CD4-positive, CD25-positive, alpha-beta regulatory T cell (primary cell): ENCODE measurements at regions not wholly inside any gene's neighbourhood (a gene's known extent, or its start where the extent isn't known, plus 50 kb on each side); places are given as distances from the start of the nearest gene placed in this dataset.
"Not testable (repeated sequence)": the region's sequence is repeated elsewhere in the genome, so short reads cannot be mapped to it uniquely, and the experiment has no call there.

Experiments
- ATAC-seq, 2 donors: fragments of 150-1000 bp; cut with Tn5 transposase; one replicate each; pipeline ENCODE4 v1.10.0; 2021; ENCODE audit warnings: low read depth in 2 of 2, moderate number of reproducible peaks in 2 of 2, moderate library complexity in 1 of 2
- DNase-seq, 3 donors: peaks; one replicate each; pipeline versions ENCODE4 v3.0.0 to v3.0.0-alpha.2; 2012 to 2022; ENCODE audit warnings: mixed read lengths in 1 of 3
- H3K27ac ChIP-seq: one replicate; pipeline ENCODE4 v1.7.0; 2013; ENCODE audit warnings: mild to moderate bottlenecking, low read length; ENCODE audit not compliant: insufficient read depth, poor library complexity, severe bottlenecking
- H3K27me3 ChIP-seq: one replicate; pipeline ENCODE4 v1.7.0; 2013; ENCODE audit warnings: low read length; ENCODE audit not compliant: control insufficient read depth, insufficient read depth
- H3K36me3 ChIP-seq: one replicate; pipeline ENCODE4 v1.7.0; 2013; ENCODE audit warnings: mild to moderate bottlenecking, low read length, moderate library complexity; ENCODE audit not compliant: control insufficient read depth, insufficient read depth
- H3K4me1 ChIP-seq: 2 replicates; pipeline ENCODE4 v1.7.0; 2013; ENCODE audit warnings: mild to moderate bottlenecking, low read length; ENCODE audit not compliant: insufficient read depth, control insufficient read depth, poor library complexity, severe bottlenecking
- H3K4me3 ChIP-seq: one replicate; pipeline ENCODE4 v1.7.0; 2013; ENCODE audit warnings: low read depth, mild to moderate bottlenecking, low read length, moderate library complexity
- H3K9me3 ChIP-seq, 2 experiments: 1 replicate in 1 of 2; 2 replicates in 1 of 2; pipeline ENCODE4 v1.7.0; 2013; ENCODE audit warnings: low read length in 2 of 2, mild to moderate bottlenecking in 1 of 2, moderate library complexity in 1 of 2; ENCODE audit not compliant: control insufficient read depth in 2 of 2
- H3K27ac Mint-ChIP-seq, 3 donors: one replicate each; pipeline ENCODE4 v1.8.0; 2020 to 2022; ENCODE audit warnings: mild to moderate bottlenecking in 3 of 3, mixed read lengths in 3 of 3, moderate library complexity in 2 of 3
- H3K27me3 Mint-ChIP-seq: one replicate; pipeline ENCODE4 v1.8.0; 2022; ENCODE audit warnings: mild to moderate bottlenecking, mixed read lengths
- H3K36me3 Mint-ChIP-seq: one replicate; pipeline ENCODE4 v1.8.0; 2020; ENCODE audit warnings: mixed read lengths
- H3K4me1 Mint-ChIP-seq, 4 donors: one replicate each; pipeline ENCODE4 v1.8.0; 2020 to 2022; ENCODE audit warnings: mixed read lengths in 4 of 4, mild to moderate bottlenecking in 1 of 4
- H3K4me3 Mint-ChIP-seq, 4 donors: one replicate each; pipeline ENCODE4 v1.8.0; 2020 to 2022; ENCODE audit warnings: mild to moderate bottlenecking in 4 of 4, mixed read lengths in 4 of 4, moderate library complexity in 3 of 4
- H3K9me3 Mint-ChIP-seq, 7 donors: one replicate each; pipeline ENCODE4 v1.8.0; 2020 to 2022; ENCODE audit warnings: mixed read lengths in 7 of 7, mild to moderate bottlenecking in 3 of 7, moderate library complexity in 2 of 7

DNA sequence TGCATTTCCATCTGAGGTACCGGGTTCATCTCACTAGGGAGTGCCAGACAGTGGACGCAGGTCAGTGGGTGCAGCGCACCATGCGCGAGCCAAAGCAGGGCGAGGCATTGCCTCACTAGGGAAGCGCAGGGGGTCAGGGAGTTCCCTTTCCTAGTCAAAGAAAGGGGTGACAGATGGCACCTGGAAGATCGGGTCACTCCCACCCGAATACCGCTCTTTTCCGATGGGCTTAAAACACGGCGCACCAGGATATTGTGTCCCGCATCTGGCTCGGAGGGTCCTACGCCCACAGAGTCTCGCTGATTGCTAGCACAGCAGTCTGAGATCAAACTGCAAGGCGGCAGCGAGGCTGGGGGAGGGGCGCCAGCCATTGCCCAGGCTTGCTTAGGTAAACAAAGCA is 1157.1 kb downstream of the NAALADL2 start:
- H3K4me1 ChIP-seq, H3K9me3 Mint-ChIP-seq, H3K27me3 ChIP-seq, DNase-seq, H3K36me3 Mint-ChIP-seq, H3K27ac Mint-ChIP-seq, H3K9me3 ChIP-seq, H3K4me1 Mint-ChIP-seq, H3K36me3 ChIP-seq, H3K4me3 Mint-ChIP-seq, H3K4me3 ChIP-seq, H3K27me3 Mint-ChIP-seq, ATAC-seq, H3K27ac ChIP-seq: not testable (repeated sequence)

DNA sequence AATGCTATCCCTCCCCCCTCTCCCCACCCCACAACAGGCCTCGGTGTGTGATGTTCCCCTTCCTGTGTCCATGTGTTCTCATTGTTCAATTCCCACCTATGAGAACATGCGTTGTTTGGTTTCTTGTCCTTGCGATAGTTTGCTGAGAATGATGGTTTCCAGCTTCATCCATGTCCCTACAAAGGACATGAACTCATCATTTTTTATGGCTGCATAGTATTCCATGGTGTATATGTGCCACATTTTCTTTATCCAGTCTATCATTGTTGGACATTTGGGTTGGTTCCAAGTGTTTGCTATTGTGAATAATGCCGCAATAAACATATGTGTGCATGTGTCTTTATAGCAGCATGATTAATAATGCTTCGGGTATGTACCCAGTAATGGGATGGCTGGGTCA is 1156.1 kb downstream of the NAALADL2 start:
- H3K27me3 ChIP-seq, H3K4me3 Mint-ChIP-seq, H3K27ac ChIP-seq, H3K36me3 Mint-ChIP-seq, H3K36me3 ChIP-seq, H3K27me3 Mint-ChIP-seq, ATAC-seq, H3K9me3 Mint-ChIP-seq, H3K4me1 ChIP-seq, H3K4me3 ChIP-seq, H3K9me3 ChIP-seq, H3K4me1 Mint-ChIP-seq, H3K27ac Mint-ChIP-seq, DNase-seq: not testable (repeated sequence)

GRCh38 chr3:176009256-176009655 is 1150.1 kb downstream of the NAALADL2 start:
- Histone ChIP-seq H3K9me3 (peaks cover 0 to 2% of the 10 kb centered on the region in 2 experiments), H3K36me3 (no peaks in the 10 kb centered on the region), H3K27me3 (no peaks in the 10 kb centered on the region), H3K27ac (no peak overlapping the region), H3K4me1 (no peaks in the 10 kb centered on the region), H3K4me3 (no peak overlapping the region)
- Mint-ChIP-seq H3K27ac (no peak overlapping the region), H3K9me3 (peaks cover 0 to 8% (median 3%) of the 10 kb centered on the region in 7 donors), H3K27me3 (no peaks in the 10 kb centered on the region), H3K4me3 (no peak overlapping the region), H3K36me3 (no peaks in the 10 kb centered on the region), H3K4me1 (no peaks in the 10 kb centered on the region)
- no peak for ATAC-seq
- DNase-seq = no peak

DNA sequence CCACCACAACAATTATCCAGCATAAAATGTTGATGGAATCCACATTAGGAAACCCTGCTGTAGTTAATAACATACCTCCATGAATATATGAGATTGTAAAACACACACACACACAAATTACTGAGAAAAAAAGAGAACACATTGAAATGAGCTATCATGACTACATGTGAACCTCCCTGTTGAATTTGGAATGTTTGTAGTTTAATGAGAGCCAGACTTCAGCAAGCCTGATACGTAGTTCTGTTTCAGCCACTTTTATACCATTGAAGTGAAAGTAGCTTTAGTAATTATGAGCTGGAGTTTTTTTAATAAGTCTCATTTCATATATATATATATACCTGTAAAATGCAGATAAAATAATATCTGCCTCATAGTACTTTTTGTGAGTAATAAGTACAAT is 1146.4 kb downstream of the NAALADL2 start:
- Mint-ChIP-seq H3K4me3 (no peak overlapping the region), H3K27me3 (no peaks in the 10 kb centered on the region), H3K36me3 (no peaks in the 10 kb centered on the region), H3K27ac (no peak overlapping the region), H3K4me1 (no peaks in the 10 kb centered on the region), H3K9me3 (peaks cover 0 to 9% (median 5%) of the 10 kb centered on the region in 7 donors)
- Histone ChIP-seq H3K4me1 (no peaks in the 10 kb centered on the region), H3K27ac (no peak overlapping the region), H3K36me3 (no peaks in the 10 kb centered on the region), H3K4me3 (no peak overlapping the region), H3K9me3 (peaks cover 0 to 3% of the 10 kb centered on the region in 2 experiments), H3K27me3 (no peaks in the 10 kb centered on the region)
- ATAC-seq = no peak
- DNase-seq = no peak

DNA sequence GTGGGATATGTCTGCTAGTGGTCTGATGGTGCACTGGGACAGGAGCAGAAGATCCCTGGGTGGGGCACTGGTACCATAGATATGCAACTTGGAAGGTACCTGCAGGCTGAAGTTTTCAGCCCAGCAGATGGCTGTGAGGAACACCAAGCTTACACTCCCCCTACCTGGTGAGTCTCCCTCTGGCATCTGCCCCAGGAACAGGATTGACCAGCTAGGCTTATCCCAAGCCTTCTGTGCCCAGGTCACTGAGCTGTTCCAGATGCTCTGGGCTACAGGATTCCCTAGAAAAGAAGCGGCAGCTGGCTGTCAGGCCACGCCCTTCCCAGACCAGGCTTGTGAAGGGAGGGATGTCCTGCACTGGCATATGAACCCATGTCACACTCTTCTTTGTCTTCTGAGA is 1130.0 kb downstream of the NAALADL2 start:
- DNase-seq (no peak), ATAC-seq (no peak)
- no peaks in the 10 kb centered on the region for H3K36me3 ChIP-seq
- peaks cover 0 to 21% (median 8%) of the 10 kb centered on the region in 7 donors for H3K9me3 Mint-ChIP-seq
- no peaks in the 10 kb centered on the region for H3K4me1 Mint-ChIP-seq
- no peaks in the 10 kb centered on the region for H3K27me3 ChIP-seq
- no peak overlapping the region for H3K27ac Mint-ChIP-seq
- no peak overlapping the region for H3K4me3 Mint-ChIP-seq
- H3K4me3 ChIP-seq = no peak overlapping the region
- H3K27ac ChIP-seq = no peak overlapping the region
- no peaks in the 10 kb centered on the region for H3K4me1 ChIP-seq
- H3K36me3 Mint-ChIP-seq = no peaks in the 10 kb centered on the region
- peaks cover 5 to 12% of the 10 kb centered on the region in 2 experiments for H3K9me3 ChIP-seq
- no peaks in the 10 kb centered on the region for H3K27me3 Mint-ChIP-seq

- no peaks in the 10 kb centered on the region for H3K27me3 ChIP-seq
- no peak for ATAC-seq
- H3K4me1 ChIP-seq = no peaks in the 10 kb centered on the region
- DNase-seq = no peak
- H3K27me3 Mint-ChIP-seq = no peaks in the 10 kb centered on the region
- no peak overlapping the region for H3K4me3 ChIP-seq
- H3K9me3 Mint-ChIP-seq = peaks cover 0 to 21% (median 7%) of the 10 kb centered on the region in 7 donors
- no peak overlapping the region for H3K4me3 Mint-ChIP-seq
- H3K27ac Mint-ChIP-seq = no peak overlapping the region
- no peaks in the 10 kb centered on the region for H3K4me1 Mint-ChIP-seq
- no peaks in the 10 kb centered on the region for H3K36me3 ChIP-seq
- H3K36me3 Mint-ChIP-seq = no peaks in the 10 kb centered on the region
- H3K27ac ChIP-seq = no peak overlapping the region
- H3K9me3 ChIP-seq = peaks cover 5 to 12% of the 10 kb centered on the region in 2 experiments
These were observed 1129.3 kb downstream of the NAALADL2 start for GRCh38 chr3:175988401-175988800.

DNA sequence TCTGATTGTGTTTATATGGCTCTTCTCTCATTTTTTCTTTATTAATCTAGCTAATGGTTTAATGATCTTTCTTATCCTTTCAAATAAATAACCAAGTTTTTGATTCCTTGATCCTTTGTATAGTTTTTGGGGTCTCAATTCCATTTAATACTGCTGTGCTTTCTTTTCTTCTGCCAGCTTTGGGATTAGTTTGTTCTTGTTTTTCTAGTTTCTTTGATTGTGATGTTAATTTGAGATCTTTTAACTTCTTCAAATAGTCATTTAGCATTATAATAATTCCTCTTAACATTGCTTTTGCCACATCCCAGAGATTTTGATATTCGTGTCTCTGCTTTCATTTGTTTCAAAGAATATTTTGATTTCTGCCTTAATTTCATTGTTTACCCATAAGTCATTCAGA is 1126.6 kb downstream of the NAALADL2 start:
- no peak for ATAC-seq
- no peak overlapping the region for H3K4me3 ChIP-seq
- H3K27me3 ChIP-seq = no peaks in the 10 kb centered on the region
- Mint-ChIP-seq H3K27ac (no peak overlapping the region), H3K4me1 (no peaks in the 10 kb centered on the region), H3K9me3 (peaks cover 0 to 21% (median 7%) of the 10 kb centered on the region in 7 donors), H3K4me3 (no peak overlapping the region), H3K27me3 (no peaks in the 10 kb centered on the region), H3K36me3 (no peaks in the 10 kb centered on the region)
- DNase-seq = no peak
- no peak overlapping the region for H3K27ac ChIP-seq
- H3K9me3 ChIP-seq = peaks cover 5 to 12% of the 10 kb centered on the region in 2 experiments
- no peaks in the 10 kb centered on the region for H3K4me1 ChIP-seq
- no peaks in the 10 kb centered on the region for H3K36me3 ChIP-seq

DNA sequence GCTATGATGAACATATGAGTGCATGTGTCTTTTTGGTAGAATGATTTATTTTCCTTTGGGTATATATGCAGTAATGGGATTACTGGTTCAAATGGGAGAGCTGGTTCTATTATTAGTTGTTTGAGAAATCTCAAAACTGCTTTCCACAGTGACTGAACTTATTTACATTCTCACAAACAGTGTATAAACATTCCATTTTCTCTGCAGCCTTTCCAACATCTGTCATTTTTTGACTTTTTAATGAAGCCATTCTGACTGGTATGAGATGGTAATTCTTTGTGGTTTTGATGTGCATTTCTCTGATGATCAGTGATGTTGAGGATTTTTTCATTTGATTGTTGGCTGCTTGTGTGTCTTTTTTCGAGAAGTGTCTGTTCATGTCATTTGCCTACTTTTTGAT is 1124.2 kb downstream of the NAALADL2 start:
- H3K27ac Mint-ChIP-seq = peak overlapping the region in 1 of 3 donors; percentile 33
- ATAC-seq (no peak), DNase-seq (no peak)
- H3K4me3 Mint-ChIP-seq = no peak overlapping the region
- Histone ChIP-seq H3K27ac (no peak overlapping the region), H3K36me3 (no peaks in the 10 kb centered on the region), H3K4me3 (no peak overlapping the region), H3K4me1 (no peaks in the 10 kb centered on the region), H3K27me3 (no peaks in the 10 kb centered on the region), H3K9me3 (peaks cover 2 to 4% of the 10 kb centered on the region in 2 experiments)
- H3K27me3 Mint-ChIP-seq = no peaks in the 10 kb centered on the region
- peaks cover 3 to 27% (median 8%) of the 10 kb centered on the region in 7 donors for H3K9me3 Mint-ChIP-seq
- no peaks in the 10 kb centered on the region for H3K4me1 Mint-ChIP-seq
- H3K36me3 Mint-ChIP-seq = no peaks in the 10 kb centered on the region
